Sigmoid colon (tissue), 6 donors: ENCODE measurements at regions not wholly inside any gene's neighbourhood (a gene's known extent, or its start where the extent isn't known, plus 50 kb on each side); places are given as distances from the start of the nearest gene placed in this dataset.

Experiments
- DNase-seq: peaks from one replicate; pipeline ENCODE4 v3.0.0-alpha.2; 2019
- H3K27ac ChIP-seq, 4 donors: fragments of 200-600 bp; sonication (generic); one replicate each; pipeline ENCODE4 v1.5.1; 2016 to 2019; ENCODE audit warnings: mild to moderate bottlenecking in 1 of 4
- H3K27me3 ChIP-seq, 3 donors: fragments of 200-600 bp; sonication (generic); one replicate each; pipeline ENCODE4 v1.5.1; 2019; ENCODE audit warnings: mild to moderate bottlenecking in 1 of 3
- H3K36me3 ChIP-seq, 4 donors: fragments of 200-600 bp; sonication (generic); one replicate each; pipeline ENCODE4 v1.5.1; 2016 to 2019
- H3K4me1 ChIP-seq, 4 donors: fragments of 200-600 bp; sonication (generic); one replicate each; pipeline ENCODE4 v1.5.1; 2017 to 2019
- H3K4me3 ChIP-seq, 4 donors: fragments of 200-600 bp; sonication (generic); one replicate each; pipeline ENCODE4 v1.5.1; 2017 to 2019; ENCODE audit warnings: mild to moderate bottlenecking in 2 of 4, moderate library complexity in 1 of 4
- H3K9me3 ChIP-seq, 4 donors: fragments of 200-600 bp in 3 of 4; sonication (generic) in 3 of 4; one replicate each; pipeline versions ENCODE4 v1.5.1 to v1.6.1; 2013 to 2019
- EP300 ChIP-seq, 4 donors: sonication (generic); formaldehyde crosslinking; IDR thresholded peaks; one replicate each; pipeline ENCODE4 v1.6.1; 2017; ENCODE audit warnings: antibody characterized with exemption in 4 of 4
- POLR2A ChIP-seq, 2 donors: fragments of 450-650 bp; IDR thresholded peaks; one replicate each; pipeline ENCODE4 v1.6.1; 2016; ENCODE audit warnings: antibody characterized with exemption in 2 of 2, mild to moderate bottlenecking in 2 of 2, moderate library complexity in 2 of 2
- POLR2AphosphoS5 ChIP-seq, 4 donors: sonication (generic); formaldehyde crosslinking; IDR thresholded peaks; one replicate each; pipeline ENCODE4 v1.6.1; 2017; ENCODE audit warnings: antibody characterized with exemption in 4 of 4
- WGBS, 2 donors: extraction: QIAGEN DNeasy Blood & Tissue Kit; methylation state at CpG; one replicate each; pipeline ENCODE4 v1.1.7; 2013; 5-methylcytosine and 5-hydroxymethylcytosine counted together
- intact Hi-C: fragments of 100-400 bp; cut with DNase I; formaldehyde crosslinking; loops from one replicate; pipeline ENCODE4 v1.15.1; 2023
- TF ChIP-seq, protein P1 (sequence below), 4 experiments: fragments of 450-650 bp in 3 of 4; fragments of 200-600 bp in 1 of 4; IDR thresholded peaks; one replicate each; pipeline ENCODE4 v1.5.1; 2016 to 2019; ENCODE audit warnings: antibody characterized with exemption in 4 of 4, mild to moderate bottlenecking in 3 of 4, moderate library complexity in 2 of 4
- donor health status: healthy with polysubstance abuse.
- donor health status: healthy.

DNA sequence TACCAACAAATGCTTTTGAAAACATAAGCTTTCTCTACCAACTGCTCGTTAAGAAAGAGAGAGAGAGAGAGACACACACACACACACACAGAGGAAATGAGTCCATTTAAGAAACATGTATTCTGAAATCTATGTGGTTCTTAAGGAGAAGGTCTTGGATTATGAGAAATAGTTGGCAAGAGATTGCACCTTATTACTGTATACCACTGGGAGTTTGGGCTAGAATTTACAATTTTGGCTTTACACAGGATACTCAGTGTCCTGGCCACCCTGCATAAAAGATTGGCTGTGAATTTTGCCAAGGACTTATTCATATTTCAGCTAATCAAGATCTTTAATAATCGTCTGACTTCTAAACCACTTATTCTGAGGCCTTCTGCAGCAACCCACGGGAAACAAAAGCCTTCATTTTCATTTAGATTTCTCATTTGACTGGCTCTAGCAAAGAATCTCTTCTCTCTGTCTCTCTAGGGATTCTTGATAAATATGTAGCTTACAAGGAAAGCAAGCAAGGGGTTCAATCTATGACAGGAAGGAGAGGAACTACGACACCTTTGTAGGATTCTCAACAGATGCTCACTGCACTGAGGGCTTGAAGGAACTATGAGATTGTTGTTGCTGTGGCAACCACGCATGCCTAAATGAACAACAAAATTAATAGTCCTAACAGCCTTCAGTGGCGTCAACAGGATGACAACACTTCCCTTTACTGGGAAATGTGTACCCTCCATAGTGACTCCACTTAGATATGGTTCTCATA lies 75.3 kb upstream of the GNAO1 start:
- WGBS, 2 donors: 58 to 65% methylated on average over 6 of the region's 6 CpGs
- intact Hi-C loops: no loop called here
- no peaks in the 10 kb centered on the region for H3K27me3 ChIP-seq
- no peak for DNase-seq
- no peaks in the 10 kb centered on the region for H3K36me3 ChIP-seq
- no peak overlapping the region for H3K27ac ChIP-seq
- no peak overlapping the region for H3K4me3 ChIP-seq
- TF ChIP-seq POLR2A (IDR thresholded peaks at IDR 0.05): no peak
- TF ChIP-seq EP300 (IDR thresholded peaks at IDR 0.05): no peak
- TF ChIP-seq, protein P1, sequence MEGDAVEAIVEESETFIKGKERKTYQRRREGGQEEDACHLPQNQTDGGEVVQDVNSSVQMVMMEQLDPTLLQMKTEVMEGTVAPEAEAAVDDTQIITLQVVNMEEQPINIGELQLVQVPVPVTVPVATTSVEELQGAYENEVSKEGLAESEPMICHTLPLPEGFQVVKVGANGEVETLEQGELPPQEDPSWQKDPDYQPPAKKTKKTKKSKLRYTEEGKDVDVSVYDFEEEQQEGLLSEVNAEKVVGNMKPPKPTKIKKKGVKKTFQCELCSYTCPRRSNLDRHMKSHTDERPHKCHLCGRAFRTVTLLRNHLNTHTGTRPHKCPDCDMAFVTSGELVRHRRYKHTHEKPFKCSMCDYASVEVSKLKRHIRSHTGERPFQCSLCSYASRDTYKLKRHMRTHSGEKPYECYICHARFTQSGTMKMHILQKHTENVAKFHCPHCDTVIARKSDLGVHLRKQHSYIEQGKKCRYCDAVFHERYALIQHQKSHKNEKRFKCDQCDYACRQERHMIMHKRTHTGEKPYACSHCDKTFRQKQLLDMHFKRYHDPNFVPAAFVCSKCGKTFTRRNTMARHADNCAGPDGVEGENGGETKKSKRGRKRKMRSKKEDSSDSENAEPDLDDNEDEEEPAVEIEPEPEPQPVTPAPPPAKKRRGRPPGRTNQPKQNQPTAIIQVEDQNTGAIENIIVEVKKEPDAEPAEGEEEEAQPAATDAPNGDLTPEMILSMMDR (IDR thresholded peaks at IDR 0.05): no peak
- TF ChIP-seq POLR2AphosphoS5 (IDR thresholded peaks at IDR 0.05): no peak
- no peaks in the 10 kb centered on the region for H3K9me3 ChIP-seq
- no peaks in the 10 kb centered on the region for H3K4me1 ChIP-seq

DNA sequence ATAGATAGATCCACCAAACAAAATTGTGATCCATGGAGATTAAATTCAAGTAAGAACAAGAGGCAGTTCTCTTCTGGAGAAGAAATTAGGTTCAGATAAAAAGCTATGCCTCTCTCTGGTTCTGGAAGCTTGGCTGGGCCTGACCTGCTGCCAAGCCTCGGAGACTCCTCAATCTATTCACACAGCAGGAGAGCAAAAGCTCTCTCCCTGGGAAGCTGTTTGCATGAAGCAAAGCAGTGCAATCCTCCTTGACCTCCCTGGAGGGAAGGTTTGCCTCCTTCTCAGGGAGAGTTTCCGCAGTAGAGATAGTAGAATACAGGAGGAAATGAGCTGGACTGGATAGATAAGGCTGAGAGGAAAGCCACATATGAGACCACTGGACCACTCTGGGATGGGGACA lies 78.1 kb upstream of the GNAO1 start:
- DNase-seq: no peak
- Histone ChIP-seq H3K4me3 (no peak overlapping the region), H3K4me1 (peaks cover 0 to 1% (median 0%) of the 10 kb centered on the region in 4 donors), H3K27ac (no peak overlapping the region), H3K36me3 (no peaks in the 10 kb centered on the region), H3K9me3 (no peaks in the 10 kb centered on the region), H3K27me3 (no peaks in the 10 kb centered on the region)
- intact Hi-C loops: no loop called here
- no peak for TF ChIP-seq EP300 (IDR thresholded peaks at IDR 0.05)
- TF ChIP-seq, protein P1 (IDR thresholded peaks at IDR 0.05): no peak
- TF ChIP-seq POLR2AphosphoS5 (IDR thresholded peaks at IDR 0.05): no peak
- no peak for TF ChIP-seq POLR2A (IDR thresholded peaks at IDR 0.05)
- 53 to 63% methylated on average over 2 of the region's 2 CpGs for WGBS, 2 donors

DNA sequence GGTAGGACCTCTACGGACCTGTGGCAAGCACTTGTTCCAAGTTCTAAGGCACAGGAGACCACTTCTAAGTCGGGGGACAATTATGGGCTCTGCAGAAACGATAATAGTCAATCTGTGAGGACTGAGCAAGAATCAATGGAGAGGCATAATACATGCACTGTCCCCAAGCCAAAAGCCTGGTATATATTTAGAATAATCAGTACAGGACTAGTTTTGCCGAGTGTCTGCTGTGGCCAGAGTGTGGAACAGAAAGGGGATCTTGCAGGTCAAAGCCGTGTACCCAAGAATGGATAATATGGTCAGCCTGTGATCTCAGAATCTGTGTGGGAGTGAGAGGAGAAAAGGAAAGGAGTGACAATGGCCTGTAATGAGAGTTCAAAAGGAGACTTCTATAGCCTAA lies 80.2 kb upstream of the GNAO1 start:
- no peaks in the 10 kb centered on the region for H3K27me3 ChIP-seq
- H3K4me1 ChIP-seq: peaks cover 0 to 6% (median 0%) of the 10 kb centered on the region in 4 donors
- TF ChIP-seq POLR2AphosphoS5 (IDR thresholded peaks at IDR 0.05): no peak
- no peak for TF ChIP-seq EP300 (IDR thresholded peaks at IDR 0.05)
- no peaks in the 10 kb centered on the region for H3K36me3 ChIP-seq
- no peak for DNase-seq
- no peaks in the 10 kb centered on the region for H3K9me3 ChIP-seq
- H3K27ac ChIP-seq: no peak overlapping the region
- H3K4me3 ChIP-seq: no peak overlapping the region
- intact Hi-C loops: no loop called here
- 57 to 69% methylated on average over 5 of the region's 5 CpGs for WGBS, 2 donors

DNA sequence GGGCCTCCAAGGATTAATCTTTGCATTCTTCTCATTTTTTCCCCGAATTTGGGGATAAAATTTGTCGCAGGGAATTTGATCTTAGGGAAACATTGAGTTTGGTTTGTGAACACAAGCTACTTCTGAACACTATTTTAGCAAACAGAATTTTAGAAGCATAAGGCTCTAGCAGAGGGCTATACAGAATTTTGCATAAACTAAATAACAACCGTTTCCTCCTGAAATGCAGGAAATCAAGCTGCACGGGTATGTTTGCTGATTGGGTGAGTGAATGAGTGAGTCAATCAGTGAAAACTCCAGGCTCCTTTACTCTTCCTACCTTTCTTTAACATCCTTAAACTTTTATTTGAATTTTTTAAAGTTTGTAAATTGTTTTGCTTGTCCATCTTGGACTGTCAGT lies 81.3 kb upstream of the GNAO1 start:
- Histone ChIP-seq H3K9me3 (no peaks in the 10 kb centered on the region), H3K27ac (no peak overlapping the region), H3K4me1 (peaks cover 0 to 6% (median 0%) of the 10 kb centered on the region in 4 donors), H3K27me3 (no peaks in the 10 kb centered on the region), H3K36me3 (no peaks in the 10 kb centered on the region), H3K4me3 (no peak overlapping the region)
- TF ChIP-seq POLR2AphosphoS5 (IDR thresholded peaks at IDR 0.05) (no peak), POLR2A (IDR thresholded peaks at IDR 0.05) (no peak), EP300 (IDR thresholded peaks at IDR 0.05) (no peak)
- TF ChIP-seq, protein P1 (IDR thresholded peaks at IDR 0.05): no peak
- DNase-seq: no peak
- intact Hi-C loops: no loop called here
- 45 to 51% methylated on average over 4 of the region's 4 CpGs for WGBS, 2 donors

DNA sequence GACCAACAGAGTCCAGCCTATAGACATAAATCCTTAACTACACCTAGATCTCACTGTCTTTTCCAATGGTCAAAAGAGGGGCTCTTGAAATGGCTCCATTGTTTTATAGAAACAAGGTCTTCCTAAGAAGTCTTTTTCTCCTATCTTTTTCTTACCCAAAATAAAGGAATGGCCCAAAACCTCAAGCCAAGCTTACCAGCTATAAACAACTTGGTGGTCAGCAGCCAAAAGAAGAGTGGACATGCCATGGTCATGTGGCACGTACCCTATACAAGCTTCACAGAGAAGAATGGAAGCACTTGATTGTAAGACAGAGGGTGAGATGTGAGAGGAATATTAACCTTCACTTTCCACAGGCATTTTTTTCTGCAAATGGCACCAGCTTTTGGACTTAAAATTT lies 82.1 kb upstream of the GNAO1 start:
- H3K9me3 ChIP-seq: no peaks in the 10 kb centered on the region
- peaks cover 0 to 6% (median 0%) of the 10 kb centered on the region in 4 donors for H3K4me1 ChIP-seq
- no peak overlapping the region for H3K27ac ChIP-seq
- no peaks in the 10 kb centered on the region for H3K27me3 ChIP-seq
- DNase-seq: no peak
- no peaks in the 10 kb centered on the region for H3K36me3 ChIP-seq
- H3K4me3 ChIP-seq: no peak overlapping the region
- intact Hi-C loops: no loop called here
- WGBS, 2 donors: 90 to 94% methylated on average over 1 of the region's 1 CpG
- TF ChIP-seq, protein P1 (IDR thresholded peaks at IDR 0.05): no peak
- TF ChIP-seq POLR2A (IDR thresholded peaks at IDR 0.05) (no peak), POLR2AphosphoS5 (IDR thresholded peaks at IDR 0.05) (no peak), EP300 (IDR thresholded peaks at IDR 0.05) (no peak)
